ENCODE measurements at regions not wholly inside any gene's neighbourhood (a gene's known extent, or its start where the extent isn't known, plus 50 kb on each side); places are given as distances from the start of the nearest gene placed in this dataset.
A peak's percentile ranks its signal among the peaks of the same experiment; 100 is the strongest.
"Not testable (repeated sequence)": the region's sequence is repeated elsewhere in the genome, so short reads cannot be mapped to it uniquely, and the experiment has no call there.

DNA sequence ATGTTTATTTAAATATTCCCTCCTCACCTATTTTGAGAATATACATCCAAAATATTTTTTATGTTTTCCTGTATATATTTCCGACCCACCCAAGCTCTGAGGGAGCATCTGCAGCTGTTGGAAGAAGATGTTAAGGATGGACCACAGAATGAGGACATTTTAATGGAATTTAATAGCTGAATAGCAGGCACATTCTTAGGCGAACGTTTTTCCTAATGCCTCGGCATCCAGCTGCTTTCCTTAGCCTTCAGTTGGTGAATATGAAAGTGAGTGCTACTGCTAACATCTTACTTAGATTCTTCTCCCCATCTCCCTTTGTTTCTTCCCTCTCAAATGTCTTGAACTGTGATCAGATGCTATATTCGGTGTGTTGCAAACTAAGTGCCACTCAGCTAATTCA lies 158.0 kb upstream of the CTSO start:
- 36% methylated on average over 5 of the region's 5 CpGs for WGBS, 2 donors
- intact Hi-C loops (cut with DNase I), result no loop called here
- H3K9me3 ChIP-seq, result no peaks in the 10 kb centered on the region

DNA sequence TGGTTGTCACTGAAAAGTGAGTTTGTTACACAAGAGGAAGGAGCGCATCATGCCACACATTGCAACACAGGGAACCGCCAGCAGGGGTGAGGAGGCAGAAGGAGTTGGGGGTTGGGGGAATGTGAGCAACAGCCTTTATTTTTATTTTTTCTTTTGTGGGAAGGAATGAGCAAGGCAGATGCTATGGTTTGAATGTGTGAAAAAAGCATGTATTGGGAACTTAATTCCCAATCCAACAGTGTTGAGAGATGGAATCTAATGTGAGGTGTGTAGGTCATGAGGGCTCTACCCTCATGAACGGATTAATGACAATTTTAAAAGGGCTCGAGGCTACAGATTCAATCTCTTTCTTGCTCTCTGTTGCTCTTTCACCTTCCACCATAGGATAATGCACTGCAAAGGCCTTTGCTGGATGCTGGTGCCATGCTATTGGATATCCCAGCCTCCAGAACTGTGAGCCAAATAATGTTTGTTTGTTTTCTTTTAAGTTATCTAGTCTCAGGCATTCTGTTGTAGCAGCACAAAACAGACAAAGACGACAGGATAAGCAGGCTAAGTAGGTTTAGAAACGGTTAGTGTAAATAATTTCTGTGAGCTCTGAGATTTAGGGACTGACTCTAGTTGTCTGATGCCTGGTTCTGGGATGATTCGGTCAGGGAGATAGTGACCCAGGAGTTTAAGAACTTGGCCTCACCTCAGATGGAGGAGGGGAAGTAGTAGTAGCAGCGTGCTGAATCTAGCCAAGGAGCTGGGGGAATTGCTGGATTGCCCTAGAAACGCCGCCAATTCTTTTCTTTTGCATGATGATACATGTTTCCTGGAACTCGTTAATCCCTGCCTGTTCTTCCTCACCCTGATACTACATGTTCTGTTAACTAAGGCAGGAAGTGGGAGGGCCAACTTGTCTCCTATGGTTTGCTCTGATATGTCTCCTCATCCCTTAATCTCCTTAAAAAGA lies 156.6 kb upstream of the CTSO start:
- H3K9me3 ChIP-seq, result no peaks in the 10 kb centered on the region
- H3K4me3 ChIP-seq, result no peak overlapping the region
- intact Hi-C loops (cut with DNase I), result no loop called here
- H3K27me3 ChIP-seq, result no peaks in the 10 kb centered on the region
- WGBS, 2 donors, result 42 to 49% methylated on average over 11 of the region's 11 CpGs
- no peaks in the 10 kb centered on the region for H3K4me1 ChIP-seq
- no peak overlapping the region for H3K27ac ChIP-seq
- ATAC-seq (peak; percentile 35), DNase-seq (peak in 3 of 4 donors; percentile 4 to 20 (median 14))
- no peak for TF ChIP-seq POLR2A (IDR thresholded peaks at IDR 0.05)
- TF ChIP-seq, protein P1, sequence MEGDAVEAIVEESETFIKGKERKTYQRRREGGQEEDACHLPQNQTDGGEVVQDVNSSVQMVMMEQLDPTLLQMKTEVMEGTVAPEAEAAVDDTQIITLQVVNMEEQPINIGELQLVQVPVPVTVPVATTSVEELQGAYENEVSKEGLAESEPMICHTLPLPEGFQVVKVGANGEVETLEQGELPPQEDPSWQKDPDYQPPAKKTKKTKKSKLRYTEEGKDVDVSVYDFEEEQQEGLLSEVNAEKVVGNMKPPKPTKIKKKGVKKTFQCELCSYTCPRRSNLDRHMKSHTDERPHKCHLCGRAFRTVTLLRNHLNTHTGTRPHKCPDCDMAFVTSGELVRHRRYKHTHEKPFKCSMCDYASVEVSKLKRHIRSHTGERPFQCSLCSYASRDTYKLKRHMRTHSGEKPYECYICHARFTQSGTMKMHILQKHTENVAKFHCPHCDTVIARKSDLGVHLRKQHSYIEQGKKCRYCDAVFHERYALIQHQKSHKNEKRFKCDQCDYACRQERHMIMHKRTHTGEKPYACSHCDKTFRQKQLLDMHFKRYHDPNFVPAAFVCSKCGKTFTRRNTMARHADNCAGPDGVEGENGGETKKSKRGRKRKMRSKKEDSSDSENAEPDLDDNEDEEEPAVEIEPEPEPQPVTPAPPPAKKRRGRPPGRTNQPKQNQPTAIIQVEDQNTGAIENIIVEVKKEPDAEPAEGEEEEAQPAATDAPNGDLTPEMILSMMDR (IDR thresholded peaks at IDR 0.05), result no peak
- no peaks in the 10 kb centered on the region for H3K36me3 ChIP-seq (replicated peaks in 1 of 2; ENCODE audit: insufficient read depth in 1 of 2, low read depth in 2 of 2)

More for the DNA sequence above, 158.0 kb upstream of the CTSO start:
- H3K4me3 ChIP-seq, result no peak overlapping the region
- no peaks in the 10 kb centered on the region for H3K36me3 ChIP-seq (replicated peaks in 1 of 2; ENCODE audit: insufficient read depth in 1 of 2, low read depth in 2 of 2)
- ATAC-seq (no peak), DNase-seq (no peak)
- no peaks in the 10 kb centered on the region for H3K27me3 ChIP-seq
- no peaks in the 10 kb centered on the region for H3K4me1 ChIP-seq
- no peak overlapping the region for H3K27ac ChIP-seq
- TF ChIP-seq, protein P1 (IDR thresholded peaks at IDR 0.05), result no peak
- TF ChIP-seq POLR2A (IDR thresholded peaks at IDR 0.05), result no peak

GRCh38 chr4:156109087-156109486 lies 155.4 kb upstream of the CTSO start:
- H3K4me3 ChIP-seq; H3K27ac ChIP-seq; H3K27me3 ChIP-seq; H3K4me1 ChIP-seq; DNase-seq; intact Hi-C loops (cut with DNase I); H3K9me3 ChIP-seq; H3K36me3 ChIP-seq (replicated peaks in 1 of 2; ENCODE audit: insufficient read depth in 1 of 2, low read depth in 2 of 2); ATAC-seq: not testable (repeated sequence)
- 53 to 70% methylated on average over 1 of the region's 1 CpG for WGBS, 2 donors

- Histone ChIP-seq H3K4me3 (no peak overlapping the region), H3K9me3 (no peaks in the 10 kb centered on the region), H3K27ac (no peak overlapping the region), H3K36me3 (replicated peaks in 1 of 2; ENCODE audit: insufficient read depth in 1 of 2, low read depth in 2 of 2) (no peaks in the 10 kb centered on the region), H3K27me3 (no peaks in the 10 kb centered on the region), H3K4me1 (no peaks in the 10 kb centered on the region)
- no peak for ATAC-seq
- 68 to 93% methylated on average over 1 of the region's 1 CpG for whole genome bisulfite sequencing, 2 donors
- intact Hi-C loops (cut with DNase I), result no loop called here
- no peak for DNase-seq
- TF ChIP-seq, protein P1 (IDR thresholded peaks at IDR 0.05), result no peak
- TF ChIP-seq POLR2A (IDR thresholded peaks at IDR 0.05), result no peak
These were observed 149.6 kb upstream of the CTSO start for GRCh38 chr4:156103311-156103710.

- Histone ChIP-seq H3K27ac (no peak overlapping the region), H3K4me3 (no peak overlapping the region), H3K9me3 (no peaks in the 10 kb centered on the region), H3K36me3 (replicated peaks in 1 of 2; ENCODE audit: insufficient read depth in 1 of 2, low read depth in 2 of 2) (no peaks in the 10 kb centered on the region), H3K4me1 (no peaks in the 10 kb centered on the region), H3K27me3 (no peaks in the 10 kb centered on the region)
- ATAC-seq, result no peak
- intact Hi-C loops (cut with DNase I), result no loop called here
- TF ChIP-seq, protein P1 (IDR thresholded peaks at IDR 0.05), result no peak
- TF ChIP-seq POLR2A (IDR thresholded peaks at IDR 0.05), result no peak
- no peak for DNase-seq
These were observed 148.7 kb upstream of the CTSO start for GRCh38 chr4:156102411-156102810.

All from body of pancreas (tissue), 4 donors.